ENCODE measurements at regions not wholly inside any gene's neighbourhood (a gene's known extent, or its start where the extent isn't known, plus 50 kb on each side); places are given as distances from the start of the nearest gene placed in this dataset.
A peak's percentile ranks its signal among the peaks of the same experiment; 100 is the strongest.
"Not testable (repeated sequence)": the region's sequence is repeated elsewhere in the genome, so short reads cannot be mapped to it uniquely, and the experiment has no call there.

GRCh38 chr4:4052933-4053332 is 173.8 kb downstream of the OTOP1 start:
- peaks cover 37% of the 10 kb centered on the region for H3K27me3 ChIP-seq (ENCODE audit: low read depth)
- H3K27ac ChIP-seq (replicated peaks); H3K9me3 ChIP-seq (replicated peaks); intact Hi-C loops (cut with micrococcal nuclease); H3K36me3 ChIP-seq; H3K4me1 ChIP-seq; H3K4me3 ChIP-seq; DNase-seq: not testable (repeated sequence)

GRCh38 chr4:4057226-4057625 is 169.5 kb downstream of the OTOP1 start:
- DNase-seq; H3K4me3 ChIP-seq; intact Hi-C loops (cut with micrococcal nuclease); H3K27ac ChIP-seq (replicated peaks); H3K4me1 ChIP-seq; H3K9me3 ChIP-seq (replicated peaks); H3K36me3 ChIP-seq: not testable (repeated sequence)
- peaks cover 15% of the 10 kb centered on the region for H3K27me3 ChIP-seq (ENCODE audit: low read depth)

GRCh38 chr4:4084171-4084570 is 142.6 kb downstream of the OTOP1 start:
- DNase-seq; H3K27ac ChIP-seq (replicated peaks); H3K4me1 ChIP-seq; intact Hi-C loops (cut with micrococcal nuclease); H3K4me3 ChIP-seq; H3K36me3 ChIP-seq; H3K9me3 ChIP-seq (replicated peaks): not testable (repeated sequence)
- peaks cover 32% of the 10 kb centered on the region for H3K27me3 ChIP-seq (ENCODE audit: low read depth)

- peaks cover 46% of the 10 kb centered on the region for H3K27me3 ChIP-seq (ENCODE audit: low read depth)
- DNase-seq; H3K4me1 ChIP-seq; H3K4me3 ChIP-seq; H3K9me3 ChIP-seq (replicated peaks); H3K36me3 ChIP-seq; H3K27ac ChIP-seq (replicated peaks); intact Hi-C loops (cut with micrococcal nuclease): not testable (repeated sequence)
Observed at GRCh38 chr4:4089716-4090419, 136.9 kb downstream of the OTOP1 start.

- intact Hi-C loops (cut with micrococcal nuclease); H3K4me1 ChIP-seq; H3K27ac ChIP-seq (replicated peaks); H3K36me3 ChIP-seq; DNase-seq; H3K9me3 ChIP-seq (replicated peaks); H3K4me3 ChIP-seq: not testable (repeated sequence)
- H3K27me3 ChIP-seq (ENCODE audit: low read depth) = peaks cover 46% of the 10 kb centered on the region
Observed at GRCh38 chr4:4090720-4091119, 136.0 kb downstream of the OTOP1 start.

- H3K27ac ChIP-seq (replicated peaks); H3K9me3 ChIP-seq (replicated peaks); DNase-seq; H3K4me3 ChIP-seq; intact Hi-C loops (cut with micrococcal nuclease); H3K36me3 ChIP-seq; H3K4me1 ChIP-seq: not testable (repeated sequence)
- H3K27me3 ChIP-seq (ENCODE audit: low read depth) = peaks cover 41% of the 10 kb centered on the region
Observed at GRCh38 chr4:4092159-4092558, 134.6 kb downstream of the OTOP1 start.

- H3K9me3 ChIP-seq (replicated peaks); H3K4me1 ChIP-seq; H3K4me3 ChIP-seq; H3K36me3 ChIP-seq; intact Hi-C loops (cut with micrococcal nuclease); DNase-seq; H3K27ac ChIP-seq (replicated peaks): not testable (repeated sequence)
- peaks cover 33% of the 10 kb centered on the region for H3K27me3 ChIP-seq (ENCODE audit: low read depth)
Observed at GRCh38 chr4:4099610-4100009, 127.1 kb downstream of the OTOP1 start.

GRCh38 chr4:4106923-4107322 is 119.8 kb downstream of the OTOP1 start:
- intact Hi-C loops (cut with micrococcal nuclease); H3K27ac ChIP-seq (replicated peaks); H3K9me3 ChIP-seq (replicated peaks); DNase-seq; H3K36me3 ChIP-seq; H3K4me1 ChIP-seq: not testable (repeated sequence)
- peaks cover 57% of the 10 kb centered on the region for H3K27me3 ChIP-seq (ENCODE audit: low read depth)
- peak overlapping the region; percentile 64 for H3K4me3 ChIP-seq

- peak; percentile 47 for DNase-seq
- not testable (repeated sequence) for H3K36me3 ChIP-seq
Observed at GRCh38 chr4:4107411-4108107, 119.2 kb downstream of the OTOP1 start.

GRCh38 chr4:4115381-4115780 is 111.3 kb downstream of the OTOP1 start:
- H3K4me1 ChIP-seq; H3K4me3 ChIP-seq; intact Hi-C loops (cut with micrococcal nuclease); H3K9me3 ChIP-seq (replicated peaks); DNase-seq; H3K27me3 ChIP-seq (ENCODE audit: low read depth); H3K36me3 ChIP-seq; H3K27ac ChIP-seq (replicated peaks): not testable (repeated sequence)

More at GRCh38 chr4:4107411-4108107, 119.2 kb downstream of the OTOP1 start:
- H3K4me1 ChIP-seq; H3K9me3 ChIP-seq (replicated peaks); intact Hi-C loops (cut with micrococcal nuclease); H3K27ac ChIP-seq (replicated peaks): not testable (repeated sequence)
- peak; percentile 87 for TF ChIP-seq CTCF (IDR thresholded peaks at IDR 0.05; ENCODE audit: borderline replicate concordance)
- H3K27me3 ChIP-seq (ENCODE audit: low read depth) = peaks cover 50% of the 10 kb centered on the region
- H3K4me3 ChIP-seq = peak overlapping the region; percentile 64

- H3K27ac ChIP-seq (replicated peaks); H3K9me3 ChIP-seq (replicated peaks); intact Hi-C loops (cut with micrococcal nuclease); H3K4me1 ChIP-seq; H3K36me3 ChIP-seq; DNase-seq; H3K4me3 ChIP-seq; H3K27me3 ChIP-seq (ENCODE audit: low read depth): not testable (repeated sequence)
Observed at GRCh38 chr4:4116901-4117300, 109.8 kb downstream of the OTOP1 start.

- H3K27me3 ChIP-seq (ENCODE audit: low read depth); DNase-seq; intact Hi-C loops (cut with micrococcal nuclease); H3K4me3 ChIP-seq; H3K9me3 ChIP-seq (replicated peaks); H3K36me3 ChIP-seq; H3K27ac ChIP-seq (replicated peaks); H3K4me1 ChIP-seq: not testable (repeated sequence)
Observed at GRCh38 chr4:4134368-4134767, 92.4 kb downstream of the OTOP1 start.

- H3K9me3 ChIP-seq (replicated peaks); DNase-seq; H3K27ac ChIP-seq (replicated peaks); H3K27me3 ChIP-seq (ENCODE audit: low read depth); H3K4me1 ChIP-seq; intact Hi-C loops (cut with micrococcal nuclease); H3K4me3 ChIP-seq; H3K36me3 ChIP-seq: not testable (repeated sequence)
Observed at GRCh38 chr4:4136621-4137020, 90.1 kb downstream of the OTOP1 start.

All from left ventricle myocardium inferior (tissue), 1 donor.